GM12865 (cell line): ENCODE measurements at regions not wholly inside any gene's neighbourhood (a gene's known extent, or its start where the extent isn't known, plus 50 kb on each side); places are given as distances from the start of the nearest gene placed in this dataset.

Experiments
- DNase-seq: peaks from one replicate; pipeline ENCODE4 v3.0.0; 2010; ENCODE audit warnings: low read depth
- H3K4me3 ChIP-seq: 2 replicates; pipeline ENCODE4 v1.5.1; 2011; ENCODE audit warnings: mild to moderate bottlenecking, low read depth, low read length, control low read depth
- TF ChIP-seq, protein P1 (sequence below): IDR thresholded peaks from 2 replicates; pipeline ENCODE4 v1.5.1; 2011; ENCODE audit warnings: low read length, control low read depth, low read depth, inconsistent platforms; ENCODE audit not compliant: insufficient read depth; ENCODE audit errors: missing control alignments

- no peak for DNase-seq
- no peak overlapping the region for H3K4me3 ChIP-seq
- TF ChIP-seq, protein P1, sequence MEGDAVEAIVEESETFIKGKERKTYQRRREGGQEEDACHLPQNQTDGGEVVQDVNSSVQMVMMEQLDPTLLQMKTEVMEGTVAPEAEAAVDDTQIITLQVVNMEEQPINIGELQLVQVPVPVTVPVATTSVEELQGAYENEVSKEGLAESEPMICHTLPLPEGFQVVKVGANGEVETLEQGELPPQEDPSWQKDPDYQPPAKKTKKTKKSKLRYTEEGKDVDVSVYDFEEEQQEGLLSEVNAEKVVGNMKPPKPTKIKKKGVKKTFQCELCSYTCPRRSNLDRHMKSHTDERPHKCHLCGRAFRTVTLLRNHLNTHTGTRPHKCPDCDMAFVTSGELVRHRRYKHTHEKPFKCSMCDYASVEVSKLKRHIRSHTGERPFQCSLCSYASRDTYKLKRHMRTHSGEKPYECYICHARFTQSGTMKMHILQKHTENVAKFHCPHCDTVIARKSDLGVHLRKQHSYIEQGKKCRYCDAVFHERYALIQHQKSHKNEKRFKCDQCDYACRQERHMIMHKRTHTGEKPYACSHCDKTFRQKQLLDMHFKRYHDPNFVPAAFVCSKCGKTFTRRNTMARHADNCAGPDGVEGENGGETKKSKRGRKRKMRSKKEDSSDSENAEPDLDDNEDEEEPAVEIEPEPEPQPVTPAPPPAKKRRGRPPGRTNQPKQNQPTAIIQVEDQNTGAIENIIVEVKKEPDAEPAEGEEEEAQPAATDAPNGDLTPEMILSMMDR = no peak
Observed at GRCh38 chr6:121971931-121972335, 427.5 kb upstream of the HSF2 start.

- TF ChIP-seq, protein P1 = no peak
Observed at GRCh38 chr6:121984956-121985355, 414.5 kb upstream of the HSF2 start.

GRCh38 chr6:121993362-121993761 is 406.1 kb upstream of the HSF2 start:
- no peak for DNase-seq
- no peak overlapping the region for H3K4me3 ChIP-seq
- TF ChIP-seq, protein P1 = no peak

More at GRCh38 chr6:121984956-121985355, 414.5 kb upstream of the HSF2 start:
- no peak overlapping the region for H3K4me3 ChIP-seq
- DNase-seq = no peak

DNA sequence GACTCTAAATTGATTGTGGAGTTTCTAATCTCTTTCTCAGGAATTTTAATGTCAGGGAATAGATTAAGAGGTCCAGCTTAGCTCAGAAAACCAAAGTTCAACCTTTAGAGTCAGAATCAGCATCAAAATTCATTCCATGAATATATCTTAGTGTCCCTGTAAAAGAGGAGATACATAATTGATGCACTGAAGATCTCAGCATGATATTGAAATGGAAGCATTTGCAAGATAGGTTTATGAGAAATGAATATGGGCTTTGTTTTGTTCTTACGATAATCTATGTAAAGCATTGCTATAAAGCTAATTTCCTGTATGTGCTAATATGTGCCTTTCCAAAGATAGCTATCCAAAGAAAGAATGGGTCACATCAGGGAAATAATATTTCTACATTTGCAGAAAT is 404.5 kb upstream of the HSF2 start:
- no peak overlapping the region for H3K4me3 ChIP-seq
- TF ChIP-seq, protein P1 = no peak
- DNase-seq = no peak

DNA sequence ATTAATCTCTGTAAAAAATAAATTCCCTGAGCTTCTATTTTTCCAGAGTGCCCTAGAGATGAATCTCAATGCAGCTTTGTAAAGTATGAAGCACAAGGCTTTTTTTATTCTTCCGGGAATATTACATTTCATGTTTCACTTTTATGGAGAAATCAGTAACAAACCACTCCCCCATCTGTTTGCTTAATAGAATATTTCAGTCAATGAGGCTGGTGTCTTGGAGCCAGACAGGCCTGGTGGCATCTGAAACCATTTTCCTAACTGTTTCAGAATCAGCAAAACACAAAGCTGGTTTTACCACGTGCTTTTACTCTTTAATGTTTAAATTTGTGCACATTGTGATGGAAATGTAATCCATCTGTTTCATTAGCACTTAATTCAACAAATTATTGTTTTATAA is 400.8 kb upstream of the HSF2 start:
- TF ChIP-seq, protein P1 = no peak
- no peak overlapping the region for H3K4me3 ChIP-seq
- DNase-seq = no peak

DNA sequence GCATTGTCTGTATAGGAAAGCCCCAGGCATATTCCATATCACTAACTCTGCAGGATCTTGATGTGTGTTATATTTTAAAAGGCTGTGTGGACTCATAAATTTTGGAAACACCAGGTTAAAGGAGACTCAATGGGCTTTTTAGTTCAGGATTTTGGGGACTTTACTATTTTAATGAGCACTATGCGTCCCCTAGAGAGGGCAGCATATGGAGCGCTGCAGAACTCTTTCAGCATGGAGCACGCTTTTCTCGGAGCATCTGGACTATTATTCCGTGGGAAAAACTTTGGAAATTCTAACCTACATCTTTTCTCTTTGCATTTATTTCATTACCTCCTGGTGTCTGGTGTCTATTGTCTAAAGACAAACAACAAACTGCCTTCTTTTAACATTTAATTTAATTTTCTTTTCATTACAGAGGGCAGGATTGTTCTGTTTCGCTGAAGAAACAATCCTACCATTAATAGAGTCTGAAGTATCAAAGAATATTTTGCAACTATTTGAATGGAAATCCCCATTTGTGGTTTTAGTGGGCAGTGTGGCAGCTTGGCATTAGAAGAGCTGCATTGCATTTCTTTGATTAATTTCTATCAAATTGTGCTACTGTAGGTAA is 399.9 kb upstream of the HSF2 start:
- TF ChIP-seq, protein P1 = no peak
- no peak for DNase-seq
- H3K4me3 ChIP-seq = no peak overlapping the region

DNA sequence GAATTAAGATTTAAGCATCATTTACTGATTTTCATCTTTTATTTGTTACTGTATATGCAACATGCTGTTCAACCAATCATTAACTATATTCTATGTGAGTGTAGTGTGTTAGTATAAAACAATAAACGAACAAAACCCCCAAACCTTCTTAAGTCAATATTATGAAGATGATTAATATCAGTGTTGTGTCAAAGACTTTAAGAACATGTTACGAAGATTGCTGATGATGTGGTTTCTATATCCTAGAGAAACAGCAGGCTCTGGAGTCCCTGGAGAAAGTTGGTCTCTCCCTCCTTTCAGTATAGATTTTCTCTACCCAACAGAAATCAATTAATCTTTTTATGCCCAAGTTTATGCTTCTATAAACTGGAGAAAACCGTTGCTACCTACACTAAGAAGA is 393.8 kb upstream of the HSF2 start:
- no peak for DNase-seq
- no peak overlapping the region for H3K4me3 ChIP-seq
- TF ChIP-seq, protein P1 = no peak
